GM12878 (cell line): ENCODE measurements at regions not wholly inside any gene's neighbourhood (a gene's known extent, or its start where the extent isn't known, plus 50 kb on each side); places are given as distances from the start of the nearest gene placed in this dataset.

Experiments used
- ATAC-seq: fragments of 200-7000 bp; cut with Tn5 transposase; 3 replicates; pipeline ENCODE4 v1.9.1; 2020; ENCODE audit warnings: mild to moderate bottlenecking, moderate library complexity
- BruUV-seq: library from RNA; stranded (reverse); fragments of 400-500 nt; replicated peaks from 2 replicates; lab custom pipeline; 2021; lab: Mats Ljungman, UMichigan
- CTCF ChIA-PET: fragments of 300-600 bp; sonication (Branson Sonifier 250); formaldehyde crosslinking; extraction: SDS; loops from one replicate; lab custom pipeline; 2021; ENCODE audit warnings: inconsistent platforms; lab: Yijun Ruan, JAX
- POLR2A ChIA-PET: fragments of 350-600 bp; formaldehyde crosslinking; extraction: SDS; loops from one replicate; lab custom pipeline; 2021; ENCODE audit warnings: inconsistent platforms; lab: Charles Lee
- RAD21 ChIA-PET: fragments of 300-600 bp; sonication (Branson Sonifier 250); formaldehyde crosslinking; loops from one replicate; lab custom pipeline; 2023; ENCODE audit warnings: antibody characterized with exemption; ENCODE audit not compliant: unreplicated experiment; lab: Charles Lee
- SMC1A ChIA-PET: fragments of 300-600 bp; sonication (Branson Sonifier 250); formaldehyde crosslinking; loops from one replicate; lab custom pipeline; 2023; ENCODE audit not compliant: unreplicated experiment, uncharacterized antibody; lab: Charles Lee
- DNase-seq: peaks from one replicate; pipeline ENCODE4 v3.0.0-alpha.2; 2011; ENCODE audit warnings: low read depth, low spot score
- FAIRE-seq: peaks from 3 replicates; lab custom pipeline; 2011; peaks lifted over from hg19 to GRCh38; lab: Jason Lieb, UNC
- H2AFZ ChIP-seq: 2 replicates; pipeline ENCODE4 v1.6.0; 2011; ENCODE audit warnings: low read depth, low read length, control low read depth; ENCODE audit not compliant: control insufficient read depth
- H3K27ac ChIP-seq: 2 replicates; pipeline ENCODE4 v1.5.1; 2011; ENCODE audit warnings: control low read depth; ENCODE audit not compliant: control insufficient read depth, insufficient read depth
- H3K27me3 ChIP-seq, 2 experiments: replicated peaks in 1 of 2; 2 replicates each; pipeline versions ENCODE4 v1.6.0 to v1.6.1; 2011; ENCODE audit warnings: low read length in 1 of 2; ENCODE audit not compliant: control insufficient read depth in 2 of 2, insufficient read depth in 2 of 2
- H3K36me3 ChIP-seq, 2 experiments: 2 replicates each; pipeline ENCODE4 v1.5.1; 2011; ENCODE audit warnings: low read length in 1 of 2; ENCODE audit not compliant: control insufficient read depth in 2 of 2, insufficient read depth in 2 of 2
- H3K4me1 ChIP-seq: 2 replicates; pipeline ENCODE4 v1.6.1; 2011; ENCODE audit warnings: mild to moderate bottlenecking, low read length, moderate library complexity, mixed read lengths; ENCODE audit not compliant: control insufficient read depth, insufficient read depth
- H3K4me2 ChIP-seq: 2 replicates; pipeline ENCODE4 v1.6.0; 2011; ENCODE audit warnings: control low read depth; ENCODE audit not compliant: control insufficient read depth, insufficient read depth
- H3K4me3 ChIP-seq: fragments of 200-600 bp; sonication (generic); 2 replicates; pipeline ENCODE4 v1.5.1; 2016
- H3K79me2 ChIP-seq: 2 replicates; pipeline ENCODE4 v1.6.0; 2011; ENCODE audit warnings: low read length; ENCODE audit not compliant: control insufficient read depth, insufficient read depth
- H3K9ac ChIP-seq: 2 replicates; pipeline ENCODE4 v1.8.0; 2011; ENCODE audit warnings: low read length, control low read depth, mixed read lengths; ENCODE audit not compliant: control insufficient read depth, insufficient read depth
- H3K9me3 ChIP-seq: replicated peaks from 3 replicates; pipeline ENCODE4 v1.5.1; 2011; ENCODE audit warnings: mild to moderate bottlenecking, low read length; ENCODE audit not compliant: control insufficient read depth, insufficient read depth
- H4K20me1 ChIP-seq: 2 replicates; pipeline ENCODE4 v1.6.0; 2011; ENCODE audit not compliant: control insufficient read depth, insufficient read depth
- E2F4 ChIP-seq: IDR thresholded peaks from 2 replicates; pipeline ENCODE4 v1.6.1; 2012; ENCODE audit warnings: low read depth, low read length, improper control_type of control experiment
- SP1 ChIP-seq: IDR thresholded peaks from one replicate; pipeline ENCODE4 v1.6.1; 2011; ENCODE audit warnings: low read depth, low read length
- SREBF2 ChIP-seq: IDR thresholded peaks from 2 replicates; pipeline ENCODE4 v1.6.1; 2012; ENCODE audit warnings: mild to moderate bottlenecking, low read length
- SUZ12 ChIP-seq: fragments of 200-600 bp; sonication (generic); IDR thresholded peaks from one replicate; pipeline ENCODE4 v1.6.1; 2018; ENCODE audit warnings: antibody characterized with exemption, mild to moderate bottlenecking; ENCODE audit not compliant: unreplicated experiment
- TARDBP ChIP-seq: IDR thresholded peaks from 2 replicates; pipeline ENCODE4 v1.6.1; 2016; ENCODE audit warnings: borderline replicate concordance
- TCF3 ChIP-seq: IDR thresholded peaks from 2 replicates; pipeline ENCODE4 v1.6.1; 2012; ENCODE audit warnings: low read depth, mild to moderate bottlenecking, low read length, borderline replicate concordance; ENCODE audit not compliant: insufficient read depth
- ZBTB40 ChIP-seq: fragments of 450-650 bp; IDR thresholded peaks from 2 replicates; pipeline ENCODE4 v1.6.1; 2016; ENCODE audit warnings: mild to moderate bottlenecking, moderate library complexity, borderline replicate concordance
- whole genome bisulfite sequencing: methylation state at CpG from one replicate; pipeline ENCODE4 v1.1.6; 2016; ENCODE audit warnings: low lambda C conversion rate; ENCODE audit not compliant: insufficient replicate concordance, insufficient coverage; ENCODE audit errors: missing lambda C conversion rate; 5-methylcytosine and 5-hydroxymethylcytosine counted together
- in situ Hi-C: fragments of 300-500 bp; cut with MboI; formaldehyde crosslinking; loops from 9 replicates; pipeline ENCODE4 v1.14.3; 2018; ENCODE audit warnings: mixed read lengths
- intact Hi-C: fragments of 100-400 bp; cut with micrococcal nuclease; formaldehyde crosslinking; loops from one replicate; pipeline ENCODE4 v1.14.2; 2022; ENCODE audit not compliant: unreplicated experiment

GRCh38 chr3:70775257-70775656 is 462.8 kb upstream of the MDFIC2 start (continued):
- TF ChIP-seq E2F4 = no peak
- no peak for TF ChIP-seq TCF3
- no peak for TF ChIP-seq TARDBP
- no peak for TF ChIP-seq SREBF2
- no peak for TF ChIP-seq SUZ12

GRCh38 chr3:70774641-70775040 is 462.2 kb upstream of the MDFIC2 start:
- no peaks in the 10 kb centered on the region for H3K79me2 ChIP-seq
- ChIA-PET RAD21 (no interaction called here), SMC1A (no interaction called here), POLR2A (no interaction called here), CTCF (no interaction called here)
- no peaks in the 10 kb centered on the region for H3K27me3 ChIP-seq
- H3K4me1 ChIP-seq = no peaks in the 10 kb centered on the region
- no peak for DNase-seq
- BruUV-seq = no TSS peak
- no peak overlapping the region for H2AFZ ChIP-seq
- no peaks in the 10 kb centered on the region for H4K20me1 ChIP-seq
- TF ChIP-seq SP1 = no peak
- no peak for TF ChIP-seq ZBTB40
- no peak for FAIRE-seq
- H3K9me3 ChIP-seq = no peaks in the 10 kb centered on the region
- no peak overlapping the region for H3K4me2 ChIP-seq
- H3K9ac ChIP-seq = no peak overlapping the region
- no peaks in the 10 kb centered on the region for H3K36me3 ChIP-seq
- intact Hi-C loops = no loop called here
- H3K27ac ChIP-seq = no peak overlapping the region
- 0% methylated on average over 1 of the region's 1 CpG for WGBS
- H3K4me3 ChIP-seq = no peak overlapping the region
- in situ Hi-C loops = no loop called here
- no peak for ATAC-seq
